Loucy (cell line): ENCODE measurements at regions not wholly inside any gene's neighbourhood (a gene's known extent, or its start where the extent isn't known, plus 50 kb on each side); places are given as distances from the start of the nearest gene placed in this dataset.

Experiments used
- H2AFZ ChIP-seq: fragments of 200-600 bp; sonication (generic); 2 replicates; pipeline ENCODE4 v1.6.0; 2016; ENCODE audit warnings: antibody characterized with exemption, mild to moderate bottlenecking, low read length, moderate library complexity
- H3F3A ChIP-seq: fragments of 200-600 bp; 2 replicates; pipeline ENCODE4 v1.6.0; 2016; ENCODE audit warnings: antibody characterized with exemption, low read depth, mild to moderate bottlenecking
- H3K27me3 ChIP-seq: fragments of 200-600 bp; sonication (generic); 2 replicates; pipeline ENCODE4 v1.6.1; 2014; ENCODE audit warnings: low read length, mild to moderate bottlenecking; ENCODE audit not compliant: insufficient read depth, poor library complexity, severe bottlenecking
- H3K36me3 ChIP-seq: fragments of 200-600 bp; sonication (generic); 2 replicates; pipeline ENCODE4 v1.6.1; 2016; ENCODE audit warnings: low read length; ENCODE audit not compliant: insufficient read depth
- H3K4me1 ChIP-seq: fragments of 200-600 bp; sonication (generic); 2 replicates; pipeline ENCODE4 v1.5.1; 2014; ENCODE audit warnings: low read length, mild to moderate bottlenecking; ENCODE audit not compliant: insufficient read depth, poor library complexity, severe bottlenecking
- H3K4me2 ChIP-seq: fragments of 200-600 bp; sonication (generic); 2 replicates; pipeline ENCODE4 v1.6.0; 2014; ENCODE audit warnings: antibody characterized with exemption, low read length, low read depth, mild to moderate bottlenecking; ENCODE audit not compliant: poor library complexity, severe bottlenecking
- H3K4me3 ChIP-seq: fragments of 200-600 bp; sonication (generic); 2 replicates; pipeline ENCODE4 v1.5.1; 2014; ENCODE audit warnings: low read length, mild to moderate bottlenecking, mixed read lengths; ENCODE audit not compliant: poor library complexity, severe bottlenecking
- H3K79me2 ChIP-seq: fragments of 200-600 bp; sonication (generic); 2 replicates; pipeline ENCODE4 v1.6.1; 2014; ENCODE audit warnings: low read length; ENCODE audit not compliant: insufficient read depth
- H3K9ac ChIP-seq: fragments of 200-600 bp; sonication (generic); 2 replicates; pipeline ENCODE4 v1.6.0; 2014; ENCODE audit warnings: mild to moderate bottlenecking, low read depth, low read length, moderate library complexity; ENCODE audit not compliant: poor library complexity, severe bottlenecking
- H3K9me2 ChIP-seq: fragments of 200-600 bp; sonication (generic); replicated peaks from 2 replicates; pipeline ENCODE4 v1.6.1; 2016; ENCODE audit warnings: low read depth, low read length, mixed read lengths
- H3K9me3 ChIP-seq: fragments of 200-600 bp; sonication (generic); 2 replicates; pipeline ENCODE4 v1.6.1; 2014; ENCODE audit warnings: mild to moderate bottlenecking, antibody characterized with exemption, low read length, low read depth; ENCODE audit not compliant: insufficient read depth
- H4K20me1 ChIP-seq: fragments of 200-600 bp; sonication (generic); 2 replicates; pipeline ENCODE4 v1.6.0; 2014; ENCODE audit warnings: antibody characterized with exemption, low read length, mild to moderate bottlenecking; ENCODE audit not compliant: insufficient read depth, poor library complexity, severe bottlenecking
- CTCF ChIP-seq: fragments of 200-600 bp; sonication (generic); conservative IDR thresholded peaks from 2 replicates; pipeline ENCODE4 v1.5.1; 2014; ENCODE audit warnings: mild to moderate bottlenecking, antibody characterized with exemption, low read length
- EZH2phosphoT487 ChIP-seq: fragments of 200-600 bp; IDR thresholded peaks from 2 replicates; pipeline ENCODE4 v1.6.1; 2018; ENCODE audit warnings: antibody characterized with exemption, mild to moderate bottlenecking, moderate library complexity, borderline replicate concordance

DNA sequence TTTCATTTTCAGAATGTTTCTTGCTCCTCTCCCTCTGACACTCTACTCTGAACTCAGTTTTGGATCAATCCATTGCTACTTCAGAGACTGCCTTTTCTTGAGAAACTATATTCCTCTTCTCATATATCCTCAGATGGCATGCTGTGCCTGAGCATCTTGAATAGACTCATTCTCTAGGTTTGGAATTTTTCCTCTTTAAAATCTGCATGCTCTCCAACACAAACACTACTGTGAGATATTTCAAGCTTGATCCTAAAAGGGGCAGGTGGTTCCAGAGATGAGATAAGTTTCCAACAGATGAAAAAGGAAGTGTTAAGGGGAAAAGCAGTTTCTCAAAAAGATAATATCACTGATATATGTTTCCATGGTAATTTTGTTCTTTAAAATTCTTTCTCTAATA lies 742.2 kb upstream of the EPHA6 start:
- H3F3A ChIP-seq, result no peaks in the 10 kb centered on the region
- H2AFZ ChIP-seq, result no peak overlapping the region
- no peak overlapping the region for H3K4me2 ChIP-seq
- H3K36me3 ChIP-seq, result no peaks in the 10 kb centered on the region
- H4K20me1 ChIP-seq, result no peaks in the 10 kb centered on the region
- H3K4me3 ChIP-seq, result no peak overlapping the region
- H3K4me1 ChIP-seq, result no peaks in the 10 kb centered on the region
- TF ChIP-seq CTCF, result no peak
- no peak for TF ChIP-seq EZH2phosphoT487
- no peaks in the 10 kb centered on the region for H3K79me2 ChIP-seq
- peaks cover 3% of the 10 kb centered on the region; the same call in 1 of the 2 replicates for H3K9me3 ChIP-seq
- H3K9ac ChIP-seq, result no peak overlapping the region
- H3K27me3 ChIP-seq, result no peaks in the 10 kb centered on the region
- no peaks in the 10 kb centered on the region for H3K9me2 ChIP-seq

DNA sequence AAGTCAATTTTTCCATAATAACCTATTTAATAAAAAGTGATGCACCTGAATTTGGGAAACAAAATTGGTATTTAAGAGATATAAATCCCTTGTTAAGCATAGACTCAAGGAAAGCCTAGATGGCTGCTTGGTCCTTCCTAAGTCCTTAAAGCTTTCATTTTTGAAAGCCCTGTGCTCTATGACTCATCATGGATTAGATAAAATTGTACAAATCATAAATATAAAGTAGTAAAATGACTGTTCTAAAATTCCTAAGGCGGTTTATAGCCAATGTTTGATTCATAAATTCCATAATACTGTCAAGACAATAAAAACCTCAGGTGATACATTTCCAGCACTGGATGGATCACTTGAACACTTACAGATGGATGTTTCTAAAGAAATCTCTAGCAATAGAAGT lies 730.8 kb upstream of the EPHA6 start:
- no peaks in the 10 kb centered on the region for H4K20me1 ChIP-seq
- H3K36me3 ChIP-seq, result no peaks in the 10 kb centered on the region
- no peaks in the 10 kb centered on the region for H3K27me3 ChIP-seq
- no peaks in the 10 kb centered on the region for H3K9me3 ChIP-seq
- no peak overlapping the region for H2AFZ ChIP-seq
- H3K4me3 ChIP-seq, result no peak overlapping the region
- TF ChIP-seq EZH2phosphoT487 (no peak), CTCF (no peak)
- no peaks in the 10 kb centered on the region for H3K4me1 ChIP-seq
- H3K9me2 ChIP-seq, result no peaks in the 10 kb centered on the region
- H3K4me2 ChIP-seq, result no peak overlapping the region
- H3F3A ChIP-seq, result no peaks in the 10 kb centered on the region
- no peaks in the 10 kb centered on the region for H3K79me2 ChIP-seq
- H3K9ac ChIP-seq, result no peak overlapping the region

DNA sequence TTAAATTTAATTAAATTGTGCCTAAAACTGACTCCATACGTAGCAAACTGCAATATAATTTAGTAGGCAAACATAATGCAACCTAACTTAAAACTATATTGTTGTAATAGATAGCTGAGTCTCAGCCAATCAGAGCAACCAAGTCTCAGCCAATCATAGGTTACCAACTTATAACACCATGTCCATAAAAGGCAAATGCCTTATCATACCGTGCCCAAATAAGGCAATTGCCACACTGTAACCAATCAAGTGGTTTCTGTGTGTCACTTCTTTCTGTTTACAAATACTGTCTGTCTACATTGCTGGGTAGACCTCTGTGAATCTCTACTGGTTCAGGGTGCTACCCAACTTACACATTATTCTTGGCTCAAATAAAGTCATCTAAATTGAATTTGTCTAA lies 728.4 kb upstream of the EPHA6 start:
- no peaks in the 10 kb centered on the region for H3K9me2 ChIP-seq
- H3K4me1 ChIP-seq, result no peaks in the 10 kb centered on the region
- H3F3A ChIP-seq, result no peaks in the 10 kb centered on the region
- no peak overlapping the region for H3K9ac ChIP-seq
- H3K36me3 ChIP-seq, result no peaks in the 10 kb centered on the region
- no peaks in the 10 kb centered on the region for H3K27me3 ChIP-seq
- no peak overlapping the region for H3K4me3 ChIP-seq
- H4K20me1 ChIP-seq, result no peaks in the 10 kb centered on the region
- H3K79me2 ChIP-seq, result no peaks in the 10 kb centered on the region
- TF ChIP-seq CTCF, result no peak
- TF ChIP-seq EZH2phosphoT487, result no peak
- no peak overlapping the region for H2AFZ ChIP-seq
- no peaks in the 10 kb centered on the region for H3K9me3 ChIP-seq
- no peak overlapping the region for H3K4me2 ChIP-seq
